Osteoblast (primary cell): ENCODE measurements at regions not wholly inside any gene's neighbourhood (a gene's known extent, or its start where the extent isn't known, plus 50 kb on each side); places are given as distances from the start of the nearest gene placed in this dataset.

Experiments
- DNase-seq: peaks from one replicate; pipeline ENCODE4 v3.0.0; 2011; ENCODE audit warnings: low spot score, mixed read lengths; ENCODE audit not compliant: insufficient read length; ENCODE audit errors: missing footprints
- H2AFZ ChIP-seq: 2 replicates; pipeline ENCODE4 v1.6.0; 2011; ENCODE audit warnings: mild to moderate bottlenecking, low read length
- H3K27ac ChIP-seq: 2 replicates; pipeline ENCODE4 v1.5.1; 2011; ENCODE audit warnings: mild to moderate bottlenecking, low read depth, low read length, moderate library complexity
- H3K27me3 ChIP-seq: 2 replicates; pipeline ENCODE4 v1.6.0; 2012; ENCODE audit warnings: mild to moderate bottlenecking, control low read depth, inconsistent platforms, low read length, moderate library complexity; ENCODE audit not compliant: insufficient read depth
- H3K36me3 ChIP-seq: 2 replicates; pipeline ENCODE4 v1.5.1; 2011; ENCODE audit warnings: mild to moderate bottlenecking, low read length, control low read depth, moderate library complexity; ENCODE audit not compliant: insufficient read depth
- H3K4me1 ChIP-seq: 2 replicates; pipeline ENCODE4 v1.5.1; 2011; ENCODE audit warnings: mild to moderate bottlenecking, low read length, control low read depth, moderate library complexity; ENCODE audit not compliant: insufficient read depth
- H3K4me2 ChIP-seq: 2 replicates; pipeline ENCODE4 v1.6.0; 2011; ENCODE audit warnings: mild to moderate bottlenecking, low read length; ENCODE audit not compliant: insufficient read depth
- H3K4me3 ChIP-seq: fragments of 200-600 bp; sonication (generic); 3 replicates; pipeline ENCODE4 v1.5.1; 2012; ENCODE audit warnings: mild to moderate bottlenecking, low read length, inconsistent platforms; ENCODE audit not compliant: insufficient read depth
- H3K79me2 ChIP-seq: 2 replicates; pipeline ENCODE4 v1.6.0; 2012; ENCODE audit warnings: mild to moderate bottlenecking, low read length, control low read depth, inconsistent platforms; ENCODE audit not compliant: insufficient read depth
- H3K9me3 ChIP-seq: 2 replicates; pipeline ENCODE4 v1.5.1; 2011; ENCODE audit warnings: low read depth, low read length, control low read depth
- H4K20me1 ChIP-seq: 2 replicates; pipeline ENCODE4 v1.6.0; 2012; ENCODE audit warnings: mild to moderate bottlenecking, low read length, control low read depth; ENCODE audit not compliant: insufficient read depth
- TF ChIP-seq, protein P1 (sequence below): IDR thresholded peaks from 2 replicates; pipeline ENCODE4 v1.5.1; 2011; ENCODE audit warnings: mild to moderate bottlenecking, low read depth, low read length, moderate library complexity; ENCODE audit errors: extremely low read depth

DNA sequence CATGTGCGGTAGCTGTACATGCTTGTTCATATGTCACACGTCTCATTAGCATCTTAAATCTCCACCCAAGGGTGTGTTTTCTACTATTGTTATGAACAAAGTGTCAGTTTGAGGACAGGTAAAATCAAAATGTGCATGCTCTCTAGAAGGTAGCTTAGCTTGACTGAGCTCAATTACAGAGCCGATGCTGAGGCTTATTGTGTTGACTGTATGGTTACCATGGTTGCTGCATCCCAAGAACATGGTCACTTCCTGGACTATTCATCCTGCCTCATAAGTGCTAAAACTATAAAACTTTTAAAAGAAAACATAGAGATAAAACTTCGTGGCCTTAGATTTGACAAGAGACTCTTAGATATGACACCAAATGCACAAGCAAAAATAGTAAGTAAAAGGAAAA is 426.1 kb upstream of the CTNND2 start:
- Histone ChIP-seq H3K27me3 (no peaks in the 10 kb centered on the region), H3K4me1 (no peaks in the 10 kb centered on the region), H4K20me1 (no peaks in the 10 kb centered on the region), H3K36me3 (no peaks in the 10 kb centered on the region), H3K9me3 (no peaks in the 10 kb centered on the region), H3K79me2 (no peaks in the 10 kb centered on the region), H3K4me2 (no peak overlapping the region), H3K4me3 (no peak overlapping the region), H2AFZ (no peak overlapping the region), H3K27ac (no peak overlapping the region)
- TF ChIP-seq, protein P1, sequence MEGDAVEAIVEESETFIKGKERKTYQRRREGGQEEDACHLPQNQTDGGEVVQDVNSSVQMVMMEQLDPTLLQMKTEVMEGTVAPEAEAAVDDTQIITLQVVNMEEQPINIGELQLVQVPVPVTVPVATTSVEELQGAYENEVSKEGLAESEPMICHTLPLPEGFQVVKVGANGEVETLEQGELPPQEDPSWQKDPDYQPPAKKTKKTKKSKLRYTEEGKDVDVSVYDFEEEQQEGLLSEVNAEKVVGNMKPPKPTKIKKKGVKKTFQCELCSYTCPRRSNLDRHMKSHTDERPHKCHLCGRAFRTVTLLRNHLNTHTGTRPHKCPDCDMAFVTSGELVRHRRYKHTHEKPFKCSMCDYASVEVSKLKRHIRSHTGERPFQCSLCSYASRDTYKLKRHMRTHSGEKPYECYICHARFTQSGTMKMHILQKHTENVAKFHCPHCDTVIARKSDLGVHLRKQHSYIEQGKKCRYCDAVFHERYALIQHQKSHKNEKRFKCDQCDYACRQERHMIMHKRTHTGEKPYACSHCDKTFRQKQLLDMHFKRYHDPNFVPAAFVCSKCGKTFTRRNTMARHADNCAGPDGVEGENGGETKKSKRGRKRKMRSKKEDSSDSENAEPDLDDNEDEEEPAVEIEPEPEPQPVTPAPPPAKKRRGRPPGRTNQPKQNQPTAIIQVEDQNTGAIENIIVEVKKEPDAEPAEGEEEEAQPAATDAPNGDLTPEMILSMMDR = no peak
- no peak for DNase-seq

DNA sequence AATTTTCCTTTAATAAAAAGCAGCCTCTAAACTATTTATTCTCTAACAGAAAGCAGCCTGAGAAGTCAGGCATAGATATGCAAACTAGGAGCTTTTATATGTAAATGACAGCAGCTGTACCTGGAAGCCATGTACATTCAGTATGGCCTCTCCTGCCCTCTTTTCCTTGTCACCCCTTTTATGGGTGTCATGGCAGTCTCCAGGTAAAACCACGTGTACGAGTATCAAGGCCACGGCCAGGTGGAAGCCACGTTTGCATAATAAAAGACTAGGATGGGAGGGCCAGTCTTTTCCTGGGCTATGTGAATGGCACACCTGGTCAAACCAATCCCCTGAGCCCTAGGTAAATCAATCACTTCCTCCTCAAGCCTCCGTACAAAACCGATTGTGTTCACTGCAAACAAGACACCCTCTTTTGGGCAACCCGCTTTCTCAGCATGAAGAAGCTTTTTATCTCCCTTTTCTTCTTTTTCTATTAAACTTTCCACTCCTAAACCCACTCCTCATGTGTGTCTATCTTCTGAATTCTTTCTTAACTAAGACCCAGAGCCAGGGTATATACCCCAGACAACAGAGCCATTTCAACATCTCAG is 419.5 kb upstream of the CTNND2 start:
- Histone ChIP-seq H3K4me3 (no peak overlapping the region), H3K79me2 (no peaks in the 10 kb centered on the region), H3K9me3 (peaks cover 4% of the 10 kb centered on the region), H3K27ac (no peak overlapping the region), H3K36me3 (no peaks in the 10 kb centered on the region), H4K20me1 (no peaks in the 10 kb centered on the region), H3K27me3 (no peaks in the 10 kb centered on the region), H3K4me2 (no peak overlapping the region), H3K4me1 (no peaks in the 10 kb centered on the region), H2AFZ (no peak overlapping the region)
- DNase-seq = no peak
- TF ChIP-seq, protein P1 = no peak

DNA sequence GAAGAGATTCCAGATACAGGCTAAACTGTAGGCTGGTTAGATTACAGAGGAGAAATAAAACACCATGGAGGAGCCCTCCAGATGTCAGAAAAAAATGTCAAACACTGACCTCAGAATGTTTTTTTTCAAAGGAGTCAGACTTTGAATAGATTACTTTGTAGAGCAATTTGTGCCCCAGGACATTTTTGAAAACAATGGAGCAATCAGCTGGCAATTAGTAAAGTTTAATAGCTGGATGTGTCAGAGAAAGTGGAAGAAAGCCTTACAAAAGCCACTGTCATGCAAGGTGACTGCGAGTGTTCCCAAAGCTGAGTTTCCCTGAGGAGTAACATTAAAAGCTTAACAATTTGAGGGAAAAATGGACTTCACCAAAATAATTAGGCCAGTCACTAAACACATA is 417.8 kb upstream of the CTNND2 start:
- H3K4me2 ChIP-seq = no peak overlapping the region
- no peaks in the 10 kb centered on the region for H4K20me1 ChIP-seq
- TF ChIP-seq, protein P1 = no peak
- no peak overlapping the region for H3K4me3 ChIP-seq
- no peak overlapping the region for H3K27ac ChIP-seq
- no peaks in the 10 kb centered on the region for H3K79me2 ChIP-seq
- DNase-seq = no peak
- H3K36me3 ChIP-seq = no peaks in the 10 kb centered on the region
- H2AFZ ChIP-seq = no peak overlapping the region
- H3K9me3 ChIP-seq = peaks cover 4% of the 10 kb centered on the region
- no peaks in the 10 kb centered on the region for H3K27me3 ChIP-seq
- H3K4me1 ChIP-seq = no peaks in the 10 kb centered on the region

DNA sequence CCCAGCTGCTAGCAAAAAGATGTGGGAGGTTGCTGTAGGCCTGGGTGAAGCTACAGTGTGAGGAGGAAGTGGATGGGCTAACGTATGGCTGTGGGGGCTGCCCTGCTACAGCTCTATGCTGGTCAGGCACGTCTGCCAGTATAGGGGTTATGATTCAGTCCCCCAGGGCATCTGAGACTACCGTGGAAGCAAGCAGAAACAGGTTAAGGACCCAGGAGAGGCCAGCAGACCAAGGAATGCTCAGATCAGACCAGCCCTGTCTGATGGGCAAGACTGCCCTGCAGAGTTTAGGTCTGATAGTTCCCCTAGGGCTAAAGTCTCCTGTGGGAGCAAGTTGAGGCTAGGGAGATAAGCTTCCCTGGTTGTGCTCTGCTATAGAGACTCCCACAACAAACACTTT is 416.1 kb upstream of the CTNND2 start:
- H3K9me3 ChIP-seq = peaks cover 4% of the 10 kb centered on the region
- no peak for DNase-seq

More for the DNA sequence above, 416.1 kb upstream of the CTNND2 start:
- Histone ChIP-seq H3K36me3 (no peaks in the 10 kb centered on the region), H4K20me1 (no peaks in the 10 kb centered on the region), H3K79me2 (no peaks in the 10 kb centered on the region), H3K4me3 (no peak overlapping the region), H3K27me3 (no peaks in the 10 kb centered on the region), H3K4me1 (no peaks in the 10 kb centered on the region), H2AFZ (no peak overlapping the region), H3K27ac (no peak overlapping the region), H3K4me2 (no peak overlapping the region)
- TF ChIP-seq, protein P1 = no peak
